CD14-positive monocyte (primary cell): ENCODE measurements at regions not wholly inside any gene's neighbourhood (a gene's known extent, or its start where the extent isn't known, plus 50 kb on each side); places are given as distances from the start of the nearest gene placed in this dataset.

Experiments
- DNase-seq, 3 donors: peaks; one replicate each; pipeline ENCODE4 v3.0.0-alpha.2; 2011 to 2022
- H2AFZ ChIP-seq: 2 replicates; pipeline ENCODE4 v1.6.0; 2012; ENCODE audit warnings: mild to moderate bottlenecking, low read depth, low read length, inconsistent platforms; ENCODE audit not compliant: insufficient read depth, poor library complexity, severe bottlenecking
- H3K27ac ChIP-seq, 2 donors: 1 replicate in 1 of 2; 2 replicates in 1 of 2; pipeline ENCODE4 v1.5.1; 2012 to 2013; ENCODE audit warnings: low read length in 2 of 2, control low read depth in 1 of 2, inconsistent platforms in 1 of 2, low read depth in 1 of 2, mild to moderate bottlenecking in 1 of 2
- H3K27me3 ChIP-seq, 2 donors: one replicate each; pipeline versions ENCODE4 v1.6.0 to v1.6.1; 2011 to 2013; ENCODE audit warnings: low read length in 2 of 2; ENCODE audit not compliant: control insufficient read depth in 2 of 2, insufficient read depth in 2 of 2
- H3K36me3 ChIP-seq, 2 donors: replicated peaks in 1 of 2; 1 replicate in 1 of 2; 2 replicates in 1 of 2; pipeline versions ENCODE4 v1.5.1 to v1.6.1; 2012 to 2013; ENCODE audit warnings: low read length in 2 of 2, control low read depth in 1 of 2, inconsistent platforms in 1 of 2, mild to moderate bottlenecking in 1 of 2; ENCODE audit not compliant: insufficient read depth in 2 of 2, control insufficient read depth in 1 of 2
- H3K4me1 ChIP-seq, 2 donors: 1 replicate in 1 of 2; 2 replicates in 1 of 2; pipeline versions ENCODE4 v1.5.1 to v1.6.1; 2012 to 2013; ENCODE audit warnings: low read length in 2 of 2, control low read depth in 1 of 2, inconsistent platforms in 1 of 2, mild to moderate bottlenecking in 1 of 2, moderate library complexity in 1 of 2; ENCODE audit not compliant: insufficient read depth in 2 of 2, control insufficient read depth in 1 of 2
- H3K4me2 ChIP-seq: replicated peaks from 2 replicates; pipeline ENCODE3; 2012; ENCODE audit warnings: low read length, moderate library complexity, mild to moderate bottlenecking; ENCODE audit not compliant: poor library complexity, severe bottlenecking; ENCODE audit errors: extremely low read depth
- H3K4me3 ChIP-seq, 3 experiments: fragments of 200-600 bp in 1 of 3; sonication (generic) in 1 of 3; replicated peaks in 1 of 3; 1 replicate in 2 of 3; 2 replicates in 1 of 3; pipeline ENCODE4 v1.5.1; 2011 to 2013; ENCODE audit warnings: low read length in 3 of 3, mild to moderate bottlenecking in 3 of 3, control low read depth in 2 of 3, low read depth in 2 of 3, inconsistent platforms in 1 of 3, moderate library complexity in 1 of 3
- H3K79me2 ChIP-seq: 2 replicates; pipeline ENCODE4 v1.6.0; 2012; ENCODE audit warnings: mild to moderate bottlenecking, control low read depth, inconsistent platforms, low read length, moderate library complexity; ENCODE audit not compliant: insufficient read depth
- H3K9ac ChIP-seq: 2 replicates; pipeline ENCODE4 v1.6.0; 2017; ENCODE audit warnings: low read length, mild to moderate bottlenecking; ENCODE audit not compliant: insufficient read depth, poor library complexity, severe bottlenecking
- H3K9me3 ChIP-seq, 2 donors: replicated peaks in 1 of 2; 1 replicate in 1 of 2; 2 replicates in 1 of 2; pipeline versions ENCODE4 v1.5.1 to v1.6.1; 2012 to 2013; ENCODE audit warnings: low read length in 2 of 2, control low read depth in 1 of 2; ENCODE audit not compliant: control insufficient read depth in 1 of 2, insufficient read depth in 1 of 2
- H4K20me1 ChIP-seq: 2 replicates; pipeline ENCODE4 v1.6.0; 2012; ENCODE audit warnings: mild to moderate bottlenecking, low read length, control low read depth, moderate library complexity; ENCODE audit not compliant: insufficient read depth
- H3K27ac Mint-ChIP-seq, 7 donors: one replicate each; pipeline ENCODE4 v1.8.0; 2020; ENCODE audit warnings: mild to moderate bottlenecking in 7 of 7, mixed read lengths in 7 of 7, moderate library complexity in 6 of 7, inconsistent platforms in 2 of 7
- H3K27me3 Mint-ChIP-seq, 3 donors: one replicate each; pipeline ENCODE4 v1.8.0; 2021 to 2022; ENCODE audit warnings: low read depth in 3 of 3, mild to moderate bottlenecking in 3 of 3, mixed read lengths in 3 of 3, moderate library complexity in 3 of 3, inconsistent platforms in 1 of 3
- H3K36me3 Mint-ChIP-seq, 2 donors: one replicate each; pipeline ENCODE4 v1.8.0; 2020; ENCODE audit warnings: mixed read lengths in 2 of 2, inconsistent platforms in 1 of 2, mild to moderate bottlenecking in 1 of 2
- H3K4me1 Mint-ChIP-seq: one replicate; pipeline ENCODE4 v1.8.0; 2020; ENCODE audit warnings: mild to moderate bottlenecking, mixed read lengths
- H3K4me3 Mint-ChIP-seq, 2 donors: one replicate each; pipeline ENCODE4 v1.8.0; 2020; ENCODE audit warnings: mild to moderate bottlenecking in 2 of 2, mixed read lengths in 2 of 2, moderate library complexity in 1 of 2
- H3K9me3 Mint-ChIP-seq, 7 donors: one replicate each; pipeline ENCODE4 v1.8.0; 2020 to 2022; ENCODE audit warnings: mixed read lengths in 7 of 7, mild to moderate bottlenecking in 6 of 7, moderate library complexity in 6 of 7, inconsistent platforms in 2 of 7
- CTCF ChIP-seq: fragments of 200-600 bp; IDR thresholded peaks from one replicate; pipeline ENCODE4 v1.8.0; 2022; ENCODE audit warnings: antibody characterized with exemption, mild to moderate bottlenecking
- WGBS: methylation state at CpG from one replicate; pipeline ENCODE4 v1.1.5; 2013; ENCODE audit warnings: missing lambda C conversion rate; ENCODE audit not compliant: insufficient coverage; 5-methylcytosine and 5-hydroxymethylcytosine counted together
- intact Hi-C, 2 donors: fragments of 100-400 bp; cut with micrococcal nuclease; formaldehyde crosslinking; loops; one replicate each; pipeline versions ENCODE4 v1.15.0 to v1.15.1; 2023

DNA sequence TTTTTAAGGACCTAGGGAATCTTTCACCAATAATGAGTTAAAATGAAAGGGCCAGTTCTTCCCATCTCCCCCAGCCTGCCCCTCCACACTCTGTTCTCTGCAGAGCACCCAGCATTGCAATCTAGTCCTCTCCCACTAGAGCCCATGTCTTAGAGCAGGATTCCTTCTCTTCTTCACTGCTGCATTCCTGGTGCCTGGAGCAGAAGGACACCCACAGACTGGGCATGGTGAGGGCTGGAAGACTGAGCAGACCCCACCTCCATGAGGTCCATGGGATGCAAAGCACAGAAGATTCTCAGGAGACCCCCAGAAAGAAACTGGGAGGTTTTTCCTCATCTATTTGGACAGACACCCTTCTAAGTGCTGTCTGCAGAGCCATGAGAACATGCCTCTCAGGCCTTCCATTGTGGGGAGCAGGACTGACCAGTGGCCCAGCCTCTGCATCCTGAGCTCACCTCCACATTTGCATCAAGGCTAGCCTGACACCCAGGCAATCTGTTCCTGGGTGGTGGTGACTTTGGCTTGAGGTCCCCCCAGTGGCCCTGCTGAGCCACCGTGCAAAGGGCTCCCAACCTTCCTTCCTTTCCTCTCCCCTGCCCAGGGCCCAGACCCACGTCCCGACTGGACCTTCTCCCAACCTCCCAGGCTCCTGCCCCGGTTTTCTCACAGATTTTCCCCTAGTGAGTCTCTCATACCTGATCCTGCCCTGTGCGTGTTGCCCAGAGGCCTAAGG, 74.2 kb upstream of the ZNF469 start:
- H3K36me3 ChIP-seq = no peaks in the 10 kb centered on the region
- H3K9ac ChIP-seq = no peak overlapping the region
- no peak overlapping the region for H3K27ac ChIP-seq
- no peak overlapping the region for H3K4me2 ChIP-seq
- intact Hi-C loops = no loop called here
- H3K79me2 ChIP-seq = no peaks in the 10 kb centered on the region
- Mint-ChIP-seq H3K27ac (no peak overlapping the region), H3K9me3 (peaks cover 6 to 23% (median 13%) of the 10 kb centered on the region in 7 donors), H3K4me3 (no peak overlapping the region), H3K4me1 (no peaks in the 10 kb centered on the region), H3K27me3 (peaks cover 5 to 10% (median 10%) of the 10 kb centered on the region in 3 donors), H3K36me3 (no peaks in the 10 kb centered on the region)
- TF ChIP-seq CTCF = no peak
- H3K4me3 ChIP-seq = no peak overlapping the region
- no peak for DNase-seq
- no peaks in the 10 kb centered on the region for H4K20me1 ChIP-seq
- WGBS = 90% methylated on average over 5 of the region's 5 CpGs
- no peak overlapping the region for H2AFZ ChIP-seq
- H3K9me3 ChIP-seq = peaks cover 9% of the 10 kb centered on the region in 2 donors
- H3K4me1 ChIP-seq = no peaks in the 10 kb centered on the region
- H3K27me3 ChIP-seq = no peaks in the 10 kb centered on the region

DNA sequence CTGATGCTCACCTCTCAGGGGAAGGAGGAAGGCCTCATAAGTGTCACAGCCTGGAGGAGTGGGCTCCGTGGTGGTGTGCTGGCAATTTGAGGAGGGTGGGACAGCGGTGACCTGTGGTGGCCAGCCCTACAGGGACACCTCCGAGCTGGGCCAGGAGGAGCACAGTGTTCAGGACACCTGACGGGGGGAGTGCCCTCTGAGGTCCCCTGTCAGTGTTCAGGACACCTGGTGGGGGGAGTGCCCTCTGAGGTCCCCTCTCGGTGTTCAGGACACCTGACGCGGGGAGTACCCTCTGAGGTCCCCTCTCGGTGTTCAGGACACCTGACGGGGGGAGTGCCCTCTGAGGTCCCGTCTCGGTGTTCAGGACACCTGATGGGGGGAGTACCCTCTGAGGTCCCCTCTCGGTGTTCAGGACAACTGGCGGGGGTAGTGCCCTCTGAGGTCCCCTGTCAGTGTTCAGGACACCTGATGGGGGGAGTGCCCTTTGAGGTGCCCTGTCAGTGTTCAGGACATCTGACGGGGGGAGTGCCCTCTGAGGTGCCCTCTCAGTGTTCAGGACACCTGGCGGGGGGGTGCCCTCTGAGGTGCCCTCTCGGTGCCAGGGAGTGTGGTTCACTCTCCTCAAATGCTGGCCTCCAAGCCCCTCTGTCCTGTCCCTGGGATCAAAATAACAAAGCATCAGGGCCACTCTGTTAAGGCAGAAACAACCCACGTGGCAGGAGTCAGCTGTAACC, 73.4 kb upstream of the ZNF469 start:
- H3K36me3 Mint-ChIP-seq = no peaks in the 10 kb centered on the region
- Histone ChIP-seq H3K27me3 (no peaks in the 10 kb centered on the region), H4K20me1 (no peaks in the 10 kb centered on the region), H3K79me2 (no peaks in the 10 kb centered on the region), H3K27ac (no peak overlapping the region), H3K4me1 (no peaks in the 10 kb centered on the region), H2AFZ (no peak overlapping the region), H3K36me3 (no peaks in the 10 kb centered on the region), H3K4me3 (no peak overlapping the region), H3K9me3 (peaks cover 9% of the 10 kb centered on the region in 2 donors), H3K9ac (no peak overlapping the region), H3K4me2 (no peak overlapping the region)
- no peak overlapping the region for H3K4me3 Mint-ChIP-seq
- H3K4me1 Mint-ChIP-seq = no peaks in the 10 kb centered on the region
- H3K27ac Mint-ChIP-seq = no peak overlapping the region
- H3K27me3 Mint-ChIP-seq = peaks cover 5 to 10% (median 10%) of the 10 kb centered on the region in 3 donors
- WGBS = 91% methylated on average over 16 of the region's 17 CpGs
- peaks cover 4 to 23% (median 13%) of the 10 kb centered on the region in 7 donors for H3K9me3 Mint-ChIP-seq
- intact Hi-C loops = no loop called here
- TF ChIP-seq CTCF = no peak
- no peak for DNase-seq
